ENCODE measurements at regions not wholly inside any gene's neighbourhood (a gene's known extent, or its start where the extent isn't known, plus 50 kb on each side); places are given as distances from the start of the nearest gene placed in this dataset.

GRCh38 chr5:154611341-154611767, 133.3 kb upstream of the HAND1 start:
- Histone ChIP-seq H2AFZ (ENCODE audit: low read length) (no peak overlapping the region), H3K4me1 (ENCODE audit: low read length) (peaks cover 9% of the 10 kb centered on the region; the same call in 1 of the 2 replicates), H3K9ac (ENCODE audit: low read length) (no peak overlapping the region), H3K79me2 (ENCODE audit: low read length) (no peaks in the 10 kb centered on the region), H4K20me1 (ENCODE audit: insufficient read depth, low read depth, low read length) (no peaks in the 10 kb centered on the region), H3K9me3 (ENCODE audit: low read length) (no peaks in the 10 kb centered on the region), H3K4me3 (ENCODE audit: low read length) (no peak overlapping the region), H3K36me3 (ENCODE audit: insufficient read depth, low read length) (no peaks in the 10 kb centered on the region), H3K27me3 (ENCODE audit: low read length) (no peaks in the 10 kb centered on the region), H3K4me2 (ENCODE audit: low read depth, low read length, poor library complexity, severe bottlenecking) (no peak overlapping the region), H3K27ac (ENCODE audit: low read length) (no peak overlapping the region), H3K9me2 (replicated peaks; ENCODE audit: insufficient read depth, low read length) (no peaks in the 10 kb centered on the region)
- no peak for DNase-seq

GRCh38 chr5:154610321-154611154, 132.5 kb upstream of the HAND1 start:
- DNase-seq = peak; percentile 94
- H3K36me3 ChIP-seq (ENCODE audit: insufficient read depth, low read length) = no peaks in the 10 kb centered on the region
- H3K9ac ChIP-seq (ENCODE audit: low read length) = no peak overlapping the region
- no peaks in the 10 kb centered on the region for H3K9me2 ChIP-seq (replicated peaks; ENCODE audit: insufficient read depth, low read length)
- no peak overlapping the region for H3K4me3 ChIP-seq (ENCODE audit: low read length)
- no peak overlapping the region for H2AFZ ChIP-seq (ENCODE audit: low read length)
- peaks cover 9% of the 10 kb centered on the region; the same call in 1 of the 2 replicates for H3K4me1 ChIP-seq (ENCODE audit: low read length)
- H3K79me2 ChIP-seq (ENCODE audit: low read length) = no peaks in the 10 kb centered on the region
- no peaks in the 10 kb centered on the region for H4K20me1 ChIP-seq (ENCODE audit: insufficient read depth, low read depth, low read length)
- no peak overlapping the region for H3K4me2 ChIP-seq (ENCODE audit: low read depth, low read length, poor library complexity, severe bottlenecking)
- H3K27ac ChIP-seq (ENCODE audit: low read length) = no peak overlapping the region
- no peaks in the 10 kb centered on the region for H3K27me3 ChIP-seq (ENCODE audit: low read length)
- H3K9me3 ChIP-seq (ENCODE audit: low read length) = no peaks in the 10 kb centered on the region

- DNase-seq = no peak
- no peak overlapping the region for H3K27ac ChIP-seq (ENCODE audit: low read length)
- no peak overlapping the region for H2AFZ ChIP-seq (ENCODE audit: low read length)
- H3K9me3 ChIP-seq (ENCODE audit: low read length) = no peaks in the 10 kb centered on the region
- H3K79me2 ChIP-seq (ENCODE audit: low read length) = no peaks in the 10 kb centered on the region
- H3K36me3 ChIP-seq (ENCODE audit: insufficient read depth, low read length) = no peaks in the 10 kb centered on the region
- H3K4me3 ChIP-seq (ENCODE audit: low read length) = no peak overlapping the region
- H3K27me3 ChIP-seq (ENCODE audit: low read length) = no peaks in the 10 kb centered on the region
- no peaks in the 10 kb centered on the region for H3K9me2 ChIP-seq (replicated peaks; ENCODE audit: insufficient read depth, low read length)
- H3K4me1 ChIP-seq (ENCODE audit: low read length) = peaks cover 9% of the 10 kb centered on the region; the same call in 1 of the 2 replicates
- H3K4me2 ChIP-seq (ENCODE audit: low read depth, low read length, poor library complexity, severe bottlenecking) = no peak overlapping the region
- no peaks in the 10 kb centered on the region for H4K20me1 ChIP-seq (ENCODE audit: insufficient read depth, low read depth, low read length)
- no peak overlapping the region for H3K9ac ChIP-seq (ENCODE audit: low read length)
Measured at GRCh38 chr5:154609251-154609650, 131.2 kb upstream of the HAND1 start.

GRCh38 chr5:154608531-154609011, 130.5 kb upstream of the HAND1 start:
- Histone ChIP-seq H3K4me2 (ENCODE audit: low read depth, low read length, poor library complexity, severe bottlenecking) (no peak overlapping the region), H3K27ac (ENCODE audit: low read length) (no peak overlapping the region)

GRCh38 chr5:154607746-154608145, 129.7 kb upstream of the HAND1 start:
- Histone ChIP-seq H3K4me3 (ENCODE audit: low read length) (no peak overlapping the region), H3K27ac (ENCODE audit: low read length) (no peak overlapping the region), H3K4me1 (ENCODE audit: low read length) (peaks cover 8% of the 10 kb centered on the region; the same call in 1 of the 2 replicates), H2AFZ (ENCODE audit: low read length) (no peak overlapping the region), H3K36me3 (ENCODE audit: insufficient read depth, low read length) (no peaks in the 10 kb centered on the region), H3K9ac (ENCODE audit: low read length) (no peak overlapping the region), H3K9me3 (ENCODE audit: low read length) (no peaks in the 10 kb centered on the region), H3K4me2 (ENCODE audit: low read depth, low read length, poor library complexity, severe bottlenecking) (no peak overlapping the region), H3K27me3 (ENCODE audit: low read length) (no peaks in the 10 kb centered on the region), H3K79me2 (ENCODE audit: low read length) (no peaks in the 10 kb centered on the region), H3K9me2 (replicated peaks; ENCODE audit: insufficient read depth, low read length) (no peaks in the 10 kb centered on the region), H4K20me1 (ENCODE audit: insufficient read depth, low read depth, low read length) (no peaks in the 10 kb centered on the region)
- DNase-seq = no peak

More at GRCh38 chr5:154608531-154609011, 130.5 kb upstream of the HAND1 start:
- Histone ChIP-seq H3K9ac (ENCODE audit: low read length) (no peak overlapping the region), H2AFZ (ENCODE audit: low read length) (no peak overlapping the region), H3K79me2 (ENCODE audit: low read length) (no peaks in the 10 kb centered on the region), H3K9me3 (ENCODE audit: low read length) (no peaks in the 10 kb centered on the region), H4K20me1 (ENCODE audit: insufficient read depth, low read depth, low read length) (no peaks in the 10 kb centered on the region), H3K27me3 (ENCODE audit: low read length) (no peaks in the 10 kb centered on the region), H3K4me1 (ENCODE audit: low read length) (peaks cover 9% of the 10 kb centered on the region; the same call in 1 of the 2 replicates), H3K36me3 (ENCODE audit: insufficient read depth, low read length) (no peaks in the 10 kb centered on the region), H3K4me3 (ENCODE audit: low read length) (no peak overlapping the region), H3K9me2 (replicated peaks; ENCODE audit: insufficient read depth, low read length) (no peaks in the 10 kb centered on the region)
- no peak for DNase-seq

- Histone ChIP-seq H2AFZ (ENCODE audit: low read length) (no peak overlapping the region), H3K4me2 (ENCODE audit: low read depth, low read length, poor library complexity, severe bottlenecking) (no peak overlapping the region), H3K4me3 (ENCODE audit: low read length) (no peak overlapping the region), H3K79me2 (ENCODE audit: low read length) (no peaks in the 10 kb centered on the region), H3K9me3 (ENCODE audit: low read length) (no peaks in the 10 kb centered on the region), H3K27ac (ENCODE audit: low read length) (no peak overlapping the region), H3K36me3 (ENCODE audit: insufficient read depth, low read length) (no peaks in the 10 kb centered on the region), H3K27me3 (ENCODE audit: low read length) (no peaks in the 10 kb centered on the region), H4K20me1 (ENCODE audit: insufficient read depth, low read depth, low read length) (no peaks in the 10 kb centered on the region), H3K4me1 (ENCODE audit: low read length) (0 out of 2 replicates have a peak, but pooled peaks cover 3% of the 10 kb centered on the region), H3K9ac (ENCODE audit: low read length) (no peak overlapping the region), H3K9me2 (replicated peaks; ENCODE audit: insufficient read depth, low read length) (no peaks in the 10 kb centered on the region)
- no peak for DNase-seq
Measured at GRCh38 chr5:154606246-154606645, 128.2 kb upstream of the HAND1 start.

- no peak for DNase-seq
- H3K9me2 ChIP-seq (replicated peaks; ENCODE audit: insufficient read depth, low read length) = no peaks in the 10 kb centered on the region
- H3K9ac ChIP-seq (ENCODE audit: low read length) = no peak overlapping the region
- no peak overlapping the region for H3K4me2 ChIP-seq (ENCODE audit: low read depth, low read length, poor library complexity, severe bottlenecking)
- no peaks in the 10 kb centered on the region for H3K27me3 ChIP-seq (ENCODE audit: low read length)
- no peak overlapping the region for H2AFZ ChIP-seq (ENCODE audit: low read length)
- no peak overlapping the region for H3K27ac ChIP-seq (ENCODE audit: low read length)
- no peaks in the 10 kb centered on the region for H3K4me1 ChIP-seq (ENCODE audit: low read length)
- H3K9me3 ChIP-seq (ENCODE audit: low read length) = no peaks in the 10 kb centered on the region
- H3K79me2 ChIP-seq (ENCODE audit: low read length) = no peaks in the 10 kb centered on the region
- H4K20me1 ChIP-seq (ENCODE audit: insufficient read depth, low read depth, low read length) = no peaks in the 10 kb centered on the region
- H3K36me3 ChIP-seq (ENCODE audit: insufficient read depth, low read length) = no peaks in the 10 kb centered on the region
- H3K4me3 ChIP-seq (ENCODE audit: low read length) = no peak overlapping the region
Measured at GRCh38 chr5:154603953-154604679, 126.1 kb upstream of the HAND1 start.

- H3K4me3 ChIP-seq (ENCODE audit: low read length) = no peak overlapping the region
- no peaks in the 10 kb centered on the region for H3K4me1 ChIP-seq (ENCODE audit: low read length)
- H3K9me3 ChIP-seq (ENCODE audit: low read length) = no peaks in the 10 kb centered on the region
- no peaks in the 10 kb centered on the region for H3K79me2 ChIP-seq (ENCODE audit: low read length)
- no peak overlapping the region for H3K4me2 ChIP-seq (ENCODE audit: low read depth, low read length, poor library complexity, severe bottlenecking)
- no peaks in the 10 kb centered on the region for H3K27me3 ChIP-seq (ENCODE audit: low read length)
- no peak overlapping the region for H3K27ac ChIP-seq (ENCODE audit: low read length)
- no peak overlapping the region for H2AFZ ChIP-seq (ENCODE audit: low read length)
- H4K20me1 ChIP-seq (ENCODE audit: insufficient read depth, low read depth, low read length) = no peaks in the 10 kb centered on the region
- H3K9me2 ChIP-seq (replicated peaks; ENCODE audit: insufficient read depth, low read length) = no peaks in the 10 kb centered on the region
- no peak for DNase-seq
- H3K9ac ChIP-seq (ENCODE audit: low read length) = no peak overlapping the region
- no peaks in the 10 kb centered on the region for H3K36me3 ChIP-seq (ENCODE audit: insufficient read depth, low read length)
Measured at GRCh38 chr5:154603485-154603884, 125.5 kb upstream of the HAND1 start.

Data from Karpas-422 (cell line).